ENCODE measurements at regions not wholly inside any gene's neighbourhood (a gene's known extent, or its start where the extent isn't known, plus 50 kb on each side); places are given as distances from the start of the nearest gene placed in this dataset.
"Not testable (repeated sequence)": the region's sequence is repeated elsewhere in the genome, so short reads cannot be mapped to it uniquely, and the experiment has no call there.

- H3K36me3 Mint-ChIP-seq (ENCODE audit: low read depth): no peaks in the 10 kb centered on the region
- no peak overlapping the region for H3K4me3 Mint-ChIP-seq
- DNase-seq (ENCODE audit: low read depth, low spot score): no peak
- H3K9me3 Mint-ChIP-seq: no peaks in the 10 kb centered on the region
- TF ChIP-seq, protein P1, sequence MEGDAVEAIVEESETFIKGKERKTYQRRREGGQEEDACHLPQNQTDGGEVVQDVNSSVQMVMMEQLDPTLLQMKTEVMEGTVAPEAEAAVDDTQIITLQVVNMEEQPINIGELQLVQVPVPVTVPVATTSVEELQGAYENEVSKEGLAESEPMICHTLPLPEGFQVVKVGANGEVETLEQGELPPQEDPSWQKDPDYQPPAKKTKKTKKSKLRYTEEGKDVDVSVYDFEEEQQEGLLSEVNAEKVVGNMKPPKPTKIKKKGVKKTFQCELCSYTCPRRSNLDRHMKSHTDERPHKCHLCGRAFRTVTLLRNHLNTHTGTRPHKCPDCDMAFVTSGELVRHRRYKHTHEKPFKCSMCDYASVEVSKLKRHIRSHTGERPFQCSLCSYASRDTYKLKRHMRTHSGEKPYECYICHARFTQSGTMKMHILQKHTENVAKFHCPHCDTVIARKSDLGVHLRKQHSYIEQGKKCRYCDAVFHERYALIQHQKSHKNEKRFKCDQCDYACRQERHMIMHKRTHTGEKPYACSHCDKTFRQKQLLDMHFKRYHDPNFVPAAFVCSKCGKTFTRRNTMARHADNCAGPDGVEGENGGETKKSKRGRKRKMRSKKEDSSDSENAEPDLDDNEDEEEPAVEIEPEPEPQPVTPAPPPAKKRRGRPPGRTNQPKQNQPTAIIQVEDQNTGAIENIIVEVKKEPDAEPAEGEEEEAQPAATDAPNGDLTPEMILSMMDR (conservative IDR thresholded peaks at IDR 0.05): no peak
- no peak overlapping the region for H3K27ac Mint-ChIP-seq (ENCODE audit: unreplicated experiment)
- no peaks in the 10 kb centered on the region for H3K27me3 Mint-ChIP-seq (ENCODE audit: low read depth)
- H3K4me1 Mint-ChIP-seq: no peaks in the 10 kb centered on the region
Observed at GRCh38 chr9:103203172-103203571, 208.0 kb downstream of the CYLC2 start.

DNA sequence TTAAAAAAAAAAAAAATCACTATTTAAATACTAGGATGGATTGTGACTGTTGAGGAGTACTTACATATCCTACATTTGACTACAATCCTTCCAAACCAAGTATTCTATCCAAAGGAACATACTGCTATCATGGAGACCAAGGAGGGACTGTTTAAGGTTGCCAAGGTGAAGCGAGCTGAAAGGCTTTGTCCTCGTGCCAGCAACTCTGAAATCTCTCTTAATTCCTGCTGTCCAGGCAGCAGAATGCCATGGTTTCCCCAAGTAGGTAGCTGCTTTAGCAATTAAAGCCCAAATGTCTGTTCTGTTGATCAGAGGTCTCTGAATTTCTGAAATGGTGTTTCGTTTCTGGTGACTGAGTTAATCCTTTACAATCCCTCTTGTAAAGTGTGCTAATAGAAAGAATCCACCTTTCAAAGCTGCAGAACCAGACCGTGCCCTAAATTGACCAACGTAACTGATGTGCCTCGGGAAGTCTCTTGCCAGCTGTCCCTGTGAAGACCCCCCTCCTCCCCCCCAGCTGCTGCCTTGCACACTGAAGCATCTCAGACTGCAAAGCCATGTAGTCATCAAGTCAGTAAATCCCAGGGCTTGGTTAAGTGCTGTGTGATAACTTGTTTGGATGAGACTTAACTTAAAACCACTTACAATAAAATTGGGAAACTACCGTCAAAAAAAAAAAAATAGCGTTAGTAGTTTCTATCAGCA is 210.9 kb downstream of the CYLC2 start:
- not testable (repeated sequence) for H3K4me1 Mint-ChIP-seq; H3K36me3 Mint-ChIP-seq (ENCODE audit: low read depth); H3K27me3 Mint-ChIP-seq (ENCODE audit: low read depth); H3K27ac Mint-ChIP-seq (ENCODE audit: unreplicated experiment); H3K4me3 Mint-ChIP-seq; H3K9me3 Mint-ChIP-seq; DNase-seq (ENCODE audit: low read depth, low spot score)

DNA sequence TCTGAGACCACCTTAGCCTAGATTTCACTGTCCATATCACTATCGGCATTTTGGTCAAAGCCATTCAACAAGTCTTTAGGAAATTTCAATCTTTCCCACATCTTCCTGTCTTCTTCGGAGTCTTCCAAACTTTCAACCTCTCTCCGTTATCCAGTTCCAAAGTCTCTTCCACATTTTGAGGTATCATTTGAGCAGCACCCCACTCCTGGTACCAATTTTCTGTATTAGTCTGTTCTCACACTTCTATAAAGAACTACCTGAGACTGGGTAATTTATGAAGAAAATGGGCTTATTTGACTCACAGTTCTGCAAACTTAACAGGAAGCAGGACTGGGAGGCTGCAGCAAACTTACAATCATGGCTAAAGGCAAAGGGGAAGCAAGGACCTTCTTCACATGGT is 215.5 kb downstream of the CYLC2 start:
- Mint-ChIP-seq H3K27me3 (ENCODE audit: low read depth) (no peaks in the 10 kb centered on the region), H3K4me3 (no peak overlapping the region), H3K9me3 (peaks cover 6% of the 10 kb centered on the region), H3K27ac (ENCODE audit: unreplicated experiment) (no peak overlapping the region), H3K4me1 (no peaks in the 10 kb centered on the region), H3K36me3 (ENCODE audit: low read depth) (no peaks in the 10 kb centered on the region)
- TF ChIP-seq, protein P1 (conservative IDR thresholded peaks at IDR 0.05): no peak
- no peak for DNase-seq (ENCODE audit: low read depth, low spot score)

DNA sequence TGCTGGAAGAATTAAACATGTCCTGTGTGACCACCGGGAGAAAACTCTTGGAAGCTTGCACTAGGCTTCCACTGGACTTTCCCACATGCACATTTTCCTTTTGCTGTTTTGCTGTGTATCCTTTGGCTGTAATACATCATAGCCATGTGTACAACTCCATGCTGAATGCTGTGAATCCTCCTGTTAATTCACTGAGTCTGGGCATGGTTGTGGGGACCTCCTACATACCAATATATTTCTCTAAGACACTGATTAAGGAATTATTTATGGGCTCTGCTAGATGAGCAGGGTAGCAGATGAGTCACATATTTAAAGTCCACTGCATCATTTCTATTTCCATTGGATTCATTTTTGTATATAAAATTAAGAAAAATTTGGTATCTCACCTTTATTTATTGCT is 220.1 kb downstream of the CYLC2 start:
- no peak overlapping the region for H3K27ac Mint-ChIP-seq (ENCODE audit: unreplicated experiment)
- peaks cover 2% of the 10 kb centered on the region for H3K27me3 Mint-ChIP-seq (ENCODE audit: low read depth)
- no peaks in the 10 kb centered on the region for H3K4me1 Mint-ChIP-seq
- no peak for DNase-seq (ENCODE audit: low read depth, low spot score)
- TF ChIP-seq, protein P1 (conservative IDR thresholded peaks at IDR 0.05): no peak
- H3K36me3 Mint-ChIP-seq (ENCODE audit: low read depth): no peaks in the 10 kb centered on the region
- H3K4me3 Mint-ChIP-seq: no peak overlapping the region
- peaks cover 6% of the 10 kb centered on the region for H3K9me3 Mint-ChIP-seq

GRCh38 chr9:103225702-103226646 is 230.8 kb downstream of the CYLC2 start:
- no peak for DNase-seq (ENCODE audit: low read depth, low spot score)
- H3K27me3 Mint-ChIP-seq (ENCODE audit: low read depth): no peaks in the 10 kb centered on the region
- H3K27ac Mint-ChIP-seq (ENCODE audit: unreplicated experiment): no peak overlapping the region
- TF ChIP-seq, protein P1 (conservative IDR thresholded peaks at IDR 0.05): no peak
- H3K4me1 Mint-ChIP-seq: no peaks in the 10 kb centered on the region
- no peak overlapping the region for H3K4me3 Mint-ChIP-seq
- peaks cover 3% of the 10 kb centered on the region for H3K9me3 Mint-ChIP-seq
- H3K36me3 Mint-ChIP-seq (ENCODE audit: low read depth): no peaks in the 10 kb centered on the region

DNA sequence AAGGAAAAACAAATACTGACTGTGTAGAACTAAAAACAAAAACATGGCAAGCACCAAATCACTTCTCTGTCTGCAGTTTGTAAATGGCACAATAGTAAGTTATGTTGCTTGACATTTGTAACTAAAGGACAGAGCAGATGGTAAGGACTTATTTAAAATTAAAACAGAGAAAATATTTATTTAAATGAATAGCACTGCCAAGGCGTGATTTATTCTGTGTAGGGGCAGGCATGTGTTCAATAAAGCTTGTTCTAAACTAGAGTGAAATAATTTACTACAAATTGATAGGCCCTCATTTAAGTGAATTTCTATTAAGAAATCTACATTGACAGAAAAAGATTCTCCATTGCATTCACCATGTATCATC is 231.5 kb downstream of the CYLC2 start:
- H3K27me3 Mint-ChIP-seq (ENCODE audit: low read depth): no peaks in the 10 kb centered on the region
- no peaks in the 10 kb centered on the region for H3K4me1 Mint-ChIP-seq
- DNase-seq (ENCODE audit: low read depth, low spot score): no peak
- TF ChIP-seq, protein P1 (conservative IDR thresholded peaks at IDR 0.05): no peak
- H3K9me3 Mint-ChIP-seq: peaks cover 3% of the 10 kb centered on the region
- H3K4me3 Mint-ChIP-seq: no peak overlapping the region
- H3K36me3 Mint-ChIP-seq (ENCODE audit: low read depth): no peaks in the 10 kb centered on the region
- H3K27ac Mint-ChIP-seq (ENCODE audit: unreplicated experiment): no peak overlapping the region

DNA sequence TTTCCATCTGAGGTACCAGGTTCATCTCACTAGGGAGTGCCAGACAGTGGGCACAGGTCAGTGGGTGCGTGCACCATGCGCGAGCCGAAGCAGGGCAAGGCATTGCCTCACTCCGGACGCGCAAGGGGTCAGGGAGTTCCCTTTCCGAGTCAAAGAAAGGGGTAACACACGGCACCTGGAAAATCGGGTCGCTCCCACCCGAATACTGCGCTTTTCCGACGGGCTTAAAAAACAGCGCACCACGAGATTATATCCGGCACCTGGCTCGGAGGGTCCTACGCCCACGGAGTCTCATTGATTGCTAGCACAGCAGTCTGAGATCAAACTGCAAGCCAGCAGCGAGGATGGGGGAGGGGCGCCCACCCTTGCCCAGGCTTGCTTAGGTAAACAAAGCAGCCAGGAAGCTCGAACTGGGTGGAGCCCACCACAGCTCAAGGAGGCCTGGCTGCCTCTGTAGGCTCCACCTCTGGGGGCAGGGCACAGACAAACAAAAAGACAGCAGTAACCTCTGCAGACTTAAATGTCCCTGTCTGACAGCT is 242.5 kb downstream of the CYLC2 start:
- H3K4me3 Mint-ChIP-seq: peak overlapping the region; percentile 59
- not testable (repeated sequence) for H3K27me3 Mint-ChIP-seq (ENCODE audit: low read depth); H3K27ac Mint-ChIP-seq (ENCODE audit: unreplicated experiment); H3K4me1 Mint-ChIP-seq; H3K36me3 Mint-ChIP-seq (ENCODE audit: low read depth); H3K9me3 Mint-ChIP-seq
- peak; percentile 2 for DNase-seq (ENCODE audit: low read depth, low spot score)
